Mucosa of descending colon (tissue), 3 donors: ENCODE measurements at regions not wholly inside any gene's neighbourhood (a gene's known extent, or its start where the extent isn't known, plus 50 kb on each side); places are given as distances from the start of the nearest gene placed in this dataset.

Experiments
- ATAC-seq: fragments of 200-7000 bp; cut with Tn5 transposase; one replicate; pipeline ENCODE4 v1.9.1; 2020; ENCODE audit warnings: mild to moderate bottlenecking, moderate library complexity
- DNase-seq, 3 donors: peaks; one replicate each; pipeline ENCODE4 v3.0.0-alpha.2; 2020
- H3K36me3 ChIP-seq: fragments of 200-600 bp; one replicate; pipeline ENCODE4 v1.8.0; 2021; ENCODE audit warnings: low read depth, mild to moderate bottlenecking
- H3K4me1 ChIP-seq: fragments of 200-600 bp; one replicate; pipeline ENCODE4 v1.8.0; 2021; ENCODE audit warnings: low read depth, mild to moderate bottlenecking
- H3K4me3 ChIP-seq: fragments of 200-600 bp; one replicate; pipeline ENCODE4 v1.8.0; 2021; ENCODE audit warnings: mild to moderate bottlenecking
- H3K9me3 ChIP-seq: fragments of 200-600 bp; one replicate; pipeline ENCODE4 v1.8.0; 2021; ENCODE audit warnings: mild to moderate bottlenecking
- intact Hi-C, 2 donors: fragments of 100-400 bp; cut with DNase I in 1 of 2; cut with micrococcal nuclease in 1 of 2; formaldehyde crosslinking; loops; one replicate each; pipeline versions ENCODE4 v1.11.0 to v1.11.1; 2022; cut with DNase I, micrococcal nuclease
- TF ChIP-seq, protein P1 (sequence below): fragments of 200-600 bp; IDR thresholded peaks from one replicate; pipeline ENCODE4 v1.8.0; 2022; ENCODE audit warnings: antibody characterized with exemption, mild to moderate bottlenecking
- donor health status: DM: no; HTN: no; CAD: no; lungs with moderate emphysema.
- donor health status: DM: no; HTN: no; CAD: no.
- donor health status: DM: no; HTN: yes; CAD: no.

DNA sequence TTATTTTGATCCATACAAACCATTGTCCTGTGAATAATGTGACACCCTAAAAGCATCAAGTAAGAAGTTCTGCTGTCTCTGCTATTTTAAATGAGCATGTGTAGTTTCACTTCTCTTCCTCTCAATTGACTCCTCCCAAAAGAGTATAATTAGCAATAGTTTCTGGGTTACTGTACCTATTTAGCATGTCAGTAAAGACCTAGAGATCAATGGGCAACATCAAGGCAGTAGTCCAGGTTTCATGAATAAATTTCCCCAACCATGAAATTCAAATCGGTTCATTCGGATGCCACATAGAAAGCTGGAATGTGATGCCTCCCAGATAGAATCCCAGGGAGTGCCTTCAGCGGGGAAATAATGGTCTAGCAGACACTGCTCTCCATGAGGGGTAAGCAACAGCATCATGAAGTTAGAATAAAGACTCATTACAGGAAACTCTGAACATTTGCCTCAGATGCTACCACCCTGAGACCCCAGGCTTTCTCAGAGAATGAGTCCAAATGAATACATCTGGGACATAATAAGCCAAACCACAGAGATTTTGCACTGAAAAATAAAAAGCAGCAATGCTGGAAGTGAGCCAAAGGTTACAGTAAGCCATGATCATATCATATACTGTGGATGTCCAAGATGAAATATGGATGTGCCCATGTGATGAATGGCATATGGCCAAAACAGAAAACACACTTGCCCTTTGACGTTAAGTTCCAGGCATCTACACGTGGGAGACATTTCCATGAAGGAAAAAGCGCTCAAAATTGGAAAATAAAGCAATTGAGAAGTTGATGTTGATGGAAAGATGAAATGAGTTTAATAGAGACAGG is 1107.0 kb upstream of the SEMA6A start:
- ATAC-seq (no peak), DNase-seq (no peak)
- TF ChIP-seq, protein P1, sequence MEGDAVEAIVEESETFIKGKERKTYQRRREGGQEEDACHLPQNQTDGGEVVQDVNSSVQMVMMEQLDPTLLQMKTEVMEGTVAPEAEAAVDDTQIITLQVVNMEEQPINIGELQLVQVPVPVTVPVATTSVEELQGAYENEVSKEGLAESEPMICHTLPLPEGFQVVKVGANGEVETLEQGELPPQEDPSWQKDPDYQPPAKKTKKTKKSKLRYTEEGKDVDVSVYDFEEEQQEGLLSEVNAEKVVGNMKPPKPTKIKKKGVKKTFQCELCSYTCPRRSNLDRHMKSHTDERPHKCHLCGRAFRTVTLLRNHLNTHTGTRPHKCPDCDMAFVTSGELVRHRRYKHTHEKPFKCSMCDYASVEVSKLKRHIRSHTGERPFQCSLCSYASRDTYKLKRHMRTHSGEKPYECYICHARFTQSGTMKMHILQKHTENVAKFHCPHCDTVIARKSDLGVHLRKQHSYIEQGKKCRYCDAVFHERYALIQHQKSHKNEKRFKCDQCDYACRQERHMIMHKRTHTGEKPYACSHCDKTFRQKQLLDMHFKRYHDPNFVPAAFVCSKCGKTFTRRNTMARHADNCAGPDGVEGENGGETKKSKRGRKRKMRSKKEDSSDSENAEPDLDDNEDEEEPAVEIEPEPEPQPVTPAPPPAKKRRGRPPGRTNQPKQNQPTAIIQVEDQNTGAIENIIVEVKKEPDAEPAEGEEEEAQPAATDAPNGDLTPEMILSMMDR: no peak
- intact Hi-C loops: no loop called here
- H3K4me3 ChIP-seq: no peak overlapping the region
- no peaks in the 10 kb centered on the region for H3K4me1 ChIP-seq
- H3K36me3 ChIP-seq: no peaks in the 10 kb centered on the region
- no peaks in the 10 kb centered on the region for H3K9me3 ChIP-seq

DNA sequence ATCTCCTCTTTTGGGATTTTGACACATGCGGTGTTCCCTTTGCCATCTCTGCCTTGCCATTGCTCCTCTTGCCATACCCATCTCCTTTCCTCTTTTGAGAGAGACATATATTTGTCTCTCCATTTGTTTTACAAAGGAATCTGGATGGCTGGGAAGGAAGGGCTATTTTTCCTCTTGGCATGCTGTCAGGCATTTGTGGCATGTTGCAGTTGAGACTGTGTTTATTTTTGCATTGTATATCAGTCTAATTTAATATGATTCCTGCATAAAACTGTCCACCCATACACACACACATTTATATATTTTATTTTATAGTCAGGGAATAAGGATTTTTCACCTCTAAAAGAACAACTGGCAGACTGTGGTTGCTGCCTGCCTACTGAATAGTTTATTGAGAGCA is 1105.8 kb upstream of the SEMA6A start:
- no peaks in the 10 kb centered on the region for H3K4me1 ChIP-seq
- no peak overlapping the region for H3K4me3 ChIP-seq
- DNase-seq (no peak), ATAC-seq (no peak)
- TF ChIP-seq, protein P1: no peak
- intact Hi-C loops: no loop called here
- no peaks in the 10 kb centered on the region for H3K9me3 ChIP-seq
- H3K36me3 ChIP-seq: no peaks in the 10 kb centered on the region

DNA sequence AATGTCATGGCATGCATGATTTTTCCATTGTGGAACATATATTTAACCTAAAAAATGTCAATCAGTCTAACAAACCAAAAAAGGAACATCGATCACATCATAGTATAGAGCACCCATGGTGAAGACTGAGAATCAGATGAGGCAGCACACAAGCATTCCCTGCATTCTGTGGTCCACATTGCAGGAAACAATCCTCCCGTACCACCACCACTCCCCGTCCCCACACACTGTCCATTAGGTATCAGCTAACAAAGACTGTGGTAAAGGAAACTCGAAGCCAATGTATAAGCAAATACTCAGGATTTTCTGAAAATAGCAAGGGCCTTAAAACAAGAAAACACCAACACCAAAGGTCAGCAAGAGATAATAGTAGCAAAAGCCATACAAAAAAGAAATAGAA is 1104.4 kb upstream of the SEMA6A start:
- ATAC-seq: no peak
- intact Hi-C loops: no loop called here

DNA sequence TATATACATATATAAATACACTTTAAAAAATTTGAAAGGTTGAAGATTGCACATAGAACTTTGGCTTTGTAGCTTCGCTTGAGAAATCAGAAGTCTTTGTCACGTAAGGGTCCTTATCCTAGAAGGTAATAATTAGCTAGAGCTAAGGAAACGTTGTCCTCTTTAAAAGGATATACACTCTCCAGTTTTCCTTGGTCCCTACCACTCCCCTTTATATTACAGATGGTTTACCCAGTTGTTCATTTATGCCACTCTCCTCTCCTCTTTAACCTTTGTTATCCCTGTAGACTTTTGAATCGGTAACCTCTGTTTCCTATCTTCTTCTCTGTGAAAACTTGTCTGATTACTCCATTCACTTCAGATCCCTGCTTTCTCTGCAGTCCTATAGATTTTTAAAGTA is 1101.0 kb upstream of the SEMA6A start:
- DNase-seq (no peak), ATAC-seq (no peak)
- Histone ChIP-seq H3K36me3 (no peaks in the 10 kb centered on the region), H3K4me3 (no peak overlapping the region), H3K9me3 (no peaks in the 10 kb centered on the region), H3K4me1 (no peaks in the 10 kb centered on the region)
- intact Hi-C loops: no loop called here
- TF ChIP-seq, protein P1: no peak

More for the DNA sequence above, 1104.4 kb upstream of the SEMA6A start:
- H3K4me1 ChIP-seq: no peaks in the 10 kb centered on the region
- DNase-seq: no peak
- no peak overlapping the region for H3K4me3 ChIP-seq
- TF ChIP-seq, protein P1: no peak
- H3K9me3 ChIP-seq: no peaks in the 10 kb centered on the region
- H3K36me3 ChIP-seq: no peaks in the 10 kb centered on the region

DNA sequence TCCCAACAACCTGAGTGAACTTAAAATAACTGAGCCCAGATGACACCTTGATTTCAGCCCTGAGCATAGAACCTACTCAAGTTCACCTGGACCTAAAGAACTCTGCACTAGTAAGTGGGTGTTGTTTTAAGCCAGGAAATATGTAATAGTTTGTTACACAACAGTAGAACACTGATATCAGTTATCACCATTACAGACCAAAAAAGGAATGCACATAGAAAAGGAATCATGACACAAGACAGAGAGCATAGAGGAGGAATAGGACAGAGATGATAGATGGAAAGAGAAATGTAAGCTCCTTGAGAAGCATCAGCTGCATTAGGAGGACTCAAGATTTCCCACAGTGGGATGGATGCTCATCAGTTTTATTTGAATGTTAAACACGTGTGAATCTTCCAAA is 1096.9 kb upstream of the SEMA6A start:
- TF ChIP-seq, protein P1: no peak
- H3K36me3 ChIP-seq: no peaks in the 10 kb centered on the region
- H3K9me3 ChIP-seq: no peaks in the 10 kb centered on the region
- ATAC-seq (no peak), DNase-seq (no peak)
- H3K4me1 ChIP-seq: no peaks in the 10 kb centered on the region
- intact Hi-C loops: no loop called here
- H3K4me3 ChIP-seq: no peak overlapping the region
